K562 (cell line): ENCODE measurements at regions not wholly inside any gene's neighbourhood (a gene's known extent, or its start where the extent isn't known, plus 50 kb on each side); places are given as distances from the start of the nearest gene placed in this dataset.

ENCODE experiments used
- ATAC-seq: fragments of 200-7000 bp; cut with Tn5 transposase; 3 replicates; pipeline ENCODE4 v1.9.1; 2020; ENCODE audit warnings: moderate library complexity
- BruUV-seq: library from RNA; stranded (reverse); fragments of 400-500 nt; replicated peaks from 2 replicates; lab custom pipeline; 2021; lab: Mats Ljungman, UMichigan
- CTCF ChIA-PET: fragments of 300-600 bp; formaldehyde crosslinking; extraction: SDS; loops from one replicate; lab custom pipeline; 2021; ENCODE audit warnings: low intra/inter-chr PET ratio; lab: Yijun Ruan, JAX
- POLR2A ChIA-PET: fragments of 300-600, 350-650 bp; sonication (Branson Sonifier 250); formaldehyde crosslinking; extraction: SDS; loops from one replicate; lab custom pipeline; 2021; ENCODE audit warnings: antibody characterized with exemption, inconsistent platforms; lab: Yijun Ruan, JAX
- DNase-seq, 4 experiments: peaks; one replicate each; pipeline versions ENCODE4 v3.0.0 to v3.0.0-alpha.2; 2011 to 2018; ENCODE audit warnings: low spot score in 3 of 4, mixed read lengths in 3 of 4; ENCODE audit errors: extremely low read depth in 1 of 4
- FAIRE-seq: peaks from 2 replicates; lab custom pipeline; 2011; peaks lifted over from hg19 to GRCh38; lab: Jason Lieb, UNC
- H2AFZ ChIP-seq: 2 replicates; pipeline ENCODE4 v1.6.0; 2011; ENCODE audit warnings: low read depth, low read length, control low read depth, inconsistent platforms
- H3K27ac ChIP-seq: fragments of 200-600 bp; 3 replicates; pipeline ENCODE4 v1.8.0; 2011; ENCODE audit warnings: low read depth, mild to moderate bottlenecking, control low read depth, inconsistent platforms, low read length, moderate library complexity, mixed read lengths; ENCODE audit errors: extremely low read depth
- H3K27me3 ChIP-seq, 2 experiments: fragments of 300-600 bp in 1 of 2; 2 replicates in 1 of 2; 3 replicates in 1 of 2; pipeline versions ENCODE4 v1.6.0 to v1.8.0; 2011; ENCODE audit warnings: inconsistent platforms in 2 of 2, low read length in 2 of 2, mild to moderate bottlenecking in 1 of 2, mixed read lengths in 1 of 2, moderate library complexity in 1 of 2; ENCODE audit not compliant: control insufficient read depth in 2 of 2, insufficient read depth in 2 of 2
- H3K36me3 ChIP-seq: fragments of 300-600 bp; 3 replicates; pipeline ENCODE4 v1.8.0; 2011; ENCODE audit warnings: mild to moderate bottlenecking, low read length, inconsistent platforms; ENCODE audit not compliant: control insufficient read depth, insufficient read depth
- H3K4me1 ChIP-seq, 2 experiments: fragments of 200-600 bp in 1 of 2; replicated peaks in 1 of 2; 2 replicates in 1 of 2; 3 replicates in 1 of 2; pipeline versions ENCODE4 v1.5.1 to v1.8.0; 2011; ENCODE audit warnings: inconsistent platforms in 2 of 2, low read length in 2 of 2, mild to moderate bottlenecking in 1 of 2, mixed read lengths in 1 of 2, moderate library complexity in 1 of 2; ENCODE audit not compliant: control insufficient read depth in 2 of 2, insufficient read depth in 2 of 2
- H3K4me2 ChIP-seq: 2 replicates; pipeline ENCODE4 v1.6.1; 2011; ENCODE audit warnings: low read length, control low read depth, inconsistent platforms, mixed read lengths; ENCODE audit not compliant: insufficient read depth
- H3K4me3 ChIP-seq: fragments of 200-600 bp; sonication (generic), shearing (Covaris generic); 2 replicates; pipeline ENCODE4 v1.5.1; 2016; ENCODE audit warnings: control low read depth, inconsistent platforms
- H3K79me2 ChIP-seq: fragments of 200-600 bp; 3 replicates; pipeline ENCODE4 v1.8.0; 2011; ENCODE audit warnings: low read length, inconsistent platforms; ENCODE audit not compliant: control insufficient read depth, insufficient read depth
- H3K9ac ChIP-seq, 2 experiments: 2 replicates each; pipeline versions ENCODE4 v1.6.0 to v1.6.1; 2011; ENCODE audit warnings: low read depth in 2 of 2, low read length in 2 of 2, control low read depth in 1 of 2, inconsistent platforms in 1 of 2, mild to moderate bottlenecking in 1 of 2, mixed read lengths in 1 of 2; ENCODE audit not compliant: insufficient read depth in 1 of 2
- H3K9me1 ChIP-seq: one replicate; pipeline ENCODE4 v1.6.0; 2011; ENCODE audit warnings: inconsistent platforms, mild to moderate bottlenecking, low read length, moderate library complexity; ENCODE audit not compliant: control insufficient read depth, insufficient read depth
- H3K9me3 ChIP-seq: replicated peaks from 2 replicates; pipeline ENCODE4 v1.5.1; 2011; ENCODE audit warnings: low read depth, low read length, inconsistent platforms; ENCODE audit not compliant: control insufficient read depth, insufficient read depth
- H4K20me1 ChIP-seq: replicated peaks from 2 replicates; pipeline ENCODE4 v1.6.1; 2011; ENCODE audit warnings: low read length, inconsistent platforms, mixed read lengths; ENCODE audit not compliant: control insufficient read depth, insufficient read depth
- AFF4 ChIP-seq: sonication (generic); formaldehyde crosslinking; IDR thresholded peaks from 2 replicates; pipeline ENCODE4 v1.8.0; 2023; ENCODE audit warnings: mild to moderate bottlenecking, missing genetic modification reagents
- CHD4 ChIP-seq: fragments of 200-600 bp; sonication (generic); IDR thresholded peaks from 3 replicates; pipeline ENCODE4 v1.6.1; 2012; ENCODE audit warnings: low read depth, mild to moderate bottlenecking, mixed read lengths, low read length, inconsistent platforms; ENCODE audit not compliant: insufficient read depth, insufficient replicate concordance, poor library complexity, severe bottlenecking
- ETV1 ChIP-seq: fragments of 450-650 bp; conservative IDR thresholded peaks from 2 replicates; pipeline ENCODE4 v1.6.1; 2016; ENCODE audit warnings: missing genetic modification characterization, control low read depth, low read depth, missing compliant biosample characterization
- KDM2B ChIP-seq: fragments of 250-450 bp; sonication (Bioruptor Pico); IDR thresholded peaks from 2 replicates; pipeline ENCODE4 v1.8.0; 2021; ENCODE audit warnings: mild to moderate bottlenecking, moderate library complexity
- PHF20 ChIP-seq: fragments of 450-650 bp; IDR thresholded peaks from 2 replicates; pipeline ENCODE4 v1.6.1; 2018; ENCODE audit not compliant: partially characterized antibody
- XRCC4 ChIP-seq: IDR thresholded peaks from one replicate; pipeline ENCODE4 v1.6.1; 2011; ENCODE audit not compliant: insufficient read depth, insufficient read length; ENCODE audit errors: extremely low read depth
- ZHX1 ChIP-seq: fragments of 150-350 bp; conservative IDR thresholded peaks from 2 replicates; pipeline ENCODE4 v1.6.1; 2014; ENCODE audit warnings: low read length
- ZNF407 ChIP-seq: fragments of 450-650 bp; IDR thresholded peaks from 2 replicates; pipeline ENCODE4 v1.6.1; 2016; ENCODE audit warnings: low read depth
- WGBS: fragments of 100-300 bp; shearing (Covaris generic); methylation state at CpG from one replicate; pipeline ENCODE4 v1.1.6; 2016; ENCODE audit warnings: low coverage, mixed read lengths; ENCODE audit not compliant: insufficient coverage; ENCODE audit errors: missing lambda C conversion rate; 5-methylcytosine and 5-hydroxymethylcytosine counted together
- in situ Hi-C: fragments of 300-500 bp; cut with MboI; formaldehyde crosslinking; loops from 4 replicates; pipeline ENCODE4 v1.15.0; 2018; ENCODE audit warnings: inconsistent platforms, mixed read lengths
- intact Hi-C: fragments of 100-400 bp; cut with micrococcal nuclease; formaldehyde crosslinking; loops from 2 replicates; pipeline ENCODE4 v1.14.2; 2022

GRCh38 chr13:65595916-65596315, 1634.2 kb downstream of the PCDH9 start:
- no peak for FAIRE-seq
- intact Hi-C loops: no loop called here
- BruUV-seq: no TSS peak
- Histone ChIP-seq H3K4me3 (no peak overlapping the region), H3K79me2 (no peaks in the 10 kb centered on the region), H2AFZ (no peak overlapping the region), H3K27ac (no peak overlapping the region), H3K27me3 (no peaks in the 10 kb centered on the region), H3K4me1 (no peaks in the 10 kb centered on the region), H4K20me1 (no peaks in the 10 kb centered on the region), H3K9me3 (no peaks in the 10 kb centered on the region), H3K9ac (no peak overlapping the region), H3K9me1 (no peaks in the 10 kb centered on the region), H3K36me3 (no peaks in the 10 kb centered on the region), H3K4me2 (no peak overlapping the region)
- no peak for ATAC-seq
- CTCF ChIA-PET: no interaction called here
- POLR2A ChIA-PET: no interaction called here
- in situ Hi-C loops: no loop called here
- WGBS: 0% methylated on average over 2 of the region's 2 CpGs
- DNase-seq: no peak
- TF ChIP-seq ZNF407: no peak
- TF ChIP-seq ETV1 (tag): no peak
- TF ChIP-seq AFF4 (CRISPR knock-in tag): no peak
- no peak for TF ChIP-seq XRCC4
- TF ChIP-seq KDM2B (CRISPR knock-in tag): no peak
- TF ChIP-seq CHD4: no peak
- no peak for TF ChIP-seq ZHX1
- TF ChIP-seq PHF20: no peak
